ENCODE measurements at regions not wholly inside any gene's neighbourhood (a gene's known extent, or its start where the extent isn't known, plus 50 kb on each side); places are given as distances from the start of the nearest gene placed in this dataset.

DNA sequence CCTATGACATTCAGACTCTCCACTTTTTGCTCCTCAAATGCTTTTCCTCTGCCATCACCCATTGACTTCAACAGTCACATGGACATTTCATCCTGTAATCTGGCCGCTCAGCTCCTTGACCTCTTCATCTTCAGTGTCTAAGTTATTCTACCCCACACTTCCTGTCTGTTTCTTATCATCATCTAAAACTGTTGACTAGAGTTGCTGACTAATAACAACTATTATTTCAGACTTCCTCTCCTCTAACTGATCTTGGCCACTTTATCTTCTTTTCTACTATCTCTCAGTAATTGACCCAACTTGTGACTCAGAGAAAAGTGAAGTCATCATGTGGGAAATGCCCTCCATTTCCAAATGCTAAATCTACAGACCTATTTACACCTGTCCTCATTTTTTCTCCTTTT lies 254.7 kb upstream of the TRPC7 start (continued):
- TF ChIP-seq ZNF398 (tag by site-specific recombination; IDR thresholded peaks at IDR 0.05) = peak; percentile 56
- TF ChIP-seq ZNF660 (tag by site-specific recombination; IDR thresholded peaks at IDR 0.05) = peak; percentile 54; the same call in 1 of the 2 replicates
- no peak for TF ChIP-seq ZNF292 (tag by site-specific recombination; IDR thresholded peaks at IDR 0.05; ENCODE audit: borderline replicate concordance, low read depth)
- TF ChIP-seq, protein P1, sequence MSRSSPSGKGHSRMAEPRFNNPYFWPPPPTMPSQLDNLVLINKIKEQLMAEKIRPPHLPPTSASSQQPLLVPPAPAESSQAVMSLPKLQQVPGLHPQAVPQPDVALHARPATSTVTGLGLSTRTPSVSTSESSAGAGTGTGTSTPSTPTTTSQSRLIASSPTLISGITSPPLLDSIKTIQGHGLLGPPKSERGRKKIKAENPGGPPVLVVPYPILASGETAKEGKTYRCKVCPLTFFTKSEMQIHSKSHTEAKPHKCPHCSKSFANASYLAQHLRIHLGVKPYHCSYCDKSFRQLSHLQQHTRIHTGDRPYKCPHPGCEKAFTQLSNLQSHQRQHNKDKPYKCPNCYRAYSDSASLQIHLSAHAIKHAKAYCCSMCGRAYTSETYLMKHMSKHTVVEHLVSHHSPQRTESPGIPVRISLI (tag by site-specific recombination; IDR thresholded peaks at IDR 0.05) = peak; percentile 40; the same call in 1 of the 2 replicates
- no peak for TF ChIP-seq ZNF555 (tag by site-specific recombination; conservative IDR thresholded peaks at IDR 0.05)
- 0 out of 2 replicates have a peak, but pooled peaks have one; percentile 42 for TF ChIP-seq ZNF558 (tag by site-specific recombination; IDR thresholded peaks at IDR 0.05)
- TF ChIP-seq ZNF324 (tag by site-specific recombination; IDR thresholded peaks at IDR 0.05) = no peak
- no peak for TF ChIP-seq YY2 (tag by site-specific recombination; IDR thresholded peaks at IDR 0.05)
- TF ChIP-seq, protein P2, sequence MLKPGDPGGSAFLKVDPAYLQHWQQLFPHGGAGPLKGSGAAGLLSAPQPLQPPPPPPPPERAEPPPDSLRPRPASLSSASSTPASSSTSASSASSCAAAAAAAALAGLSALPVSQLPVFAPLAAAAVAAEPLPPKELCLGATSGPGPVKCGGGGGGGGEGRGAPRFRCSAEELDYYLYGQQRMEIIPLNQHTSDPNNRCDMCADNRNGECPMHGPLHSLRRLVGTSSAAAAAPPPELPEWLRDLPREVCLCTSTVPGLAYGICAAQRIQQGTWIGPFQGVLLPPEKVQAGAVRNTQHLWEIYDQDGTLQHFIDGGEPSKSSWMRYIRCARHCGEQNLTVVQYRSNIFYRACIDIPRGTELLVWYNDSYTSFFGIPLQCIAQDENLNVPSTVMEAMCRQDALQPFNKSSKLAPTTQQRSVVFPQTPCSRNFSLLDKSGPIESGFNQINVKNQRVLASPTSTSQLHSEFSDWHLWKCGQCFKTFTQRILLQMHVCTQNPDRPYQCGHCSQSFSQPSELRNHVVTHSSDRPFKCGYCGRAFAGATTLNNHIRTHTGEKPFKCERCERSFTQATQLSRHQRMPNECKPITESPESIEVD (tag by site-specific recombination; IDR thresholded peaks at IDR 0.05) = peak; percentile 35; the same call in 1 of the 2 replicates
- TF ChIP-seq, protein P3, sequence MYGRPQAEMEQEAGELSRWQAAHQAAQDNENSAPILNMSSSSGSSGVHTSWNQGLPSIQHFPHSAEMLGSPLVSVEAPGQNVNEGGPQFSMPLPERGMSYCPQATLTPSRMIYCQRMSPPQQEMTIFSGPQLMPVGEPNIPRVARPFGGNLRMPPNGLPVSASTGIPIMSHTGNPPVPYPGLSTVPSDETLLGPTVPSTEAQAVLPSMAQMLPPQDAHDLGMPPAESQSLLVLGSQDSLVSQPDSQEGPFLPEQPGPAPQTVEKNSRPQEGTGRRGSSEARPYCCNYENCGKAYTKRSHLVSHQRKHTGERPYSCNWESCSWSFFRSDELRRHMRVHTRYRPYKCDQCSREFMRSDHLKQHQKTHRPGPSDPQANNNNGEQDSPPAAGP (tag by site-specific recombination; IDR thresholded peaks at IDR 0.05) = no peak
- no peak for TF ChIP-seq ZNF433 (tag by site-specific recombination; IDR thresholded peaks at IDR 0.05; ENCODE audit: low read depth)
- no peak for TF ChIP-seq ZBTB20 (tag by site-specific recombination; IDR thresholded peaks at IDR 0.05)
- TF ChIP-seq YY1 (tag by site-specific recombination; IDR thresholded peaks at IDR 0.05) = no peak
- TF ChIP-seq ZNF10 (tag by site-specific recombination; IDR thresholded peaks at IDR 0.05) = no peak; the same call in 1 of the 2 replicates
- TF ChIP-seq PATZ1 (tag by site-specific recombination; IDR thresholded peaks at IDR 0.05) = no peak
- TF ChIP-seq, protein P4, sequence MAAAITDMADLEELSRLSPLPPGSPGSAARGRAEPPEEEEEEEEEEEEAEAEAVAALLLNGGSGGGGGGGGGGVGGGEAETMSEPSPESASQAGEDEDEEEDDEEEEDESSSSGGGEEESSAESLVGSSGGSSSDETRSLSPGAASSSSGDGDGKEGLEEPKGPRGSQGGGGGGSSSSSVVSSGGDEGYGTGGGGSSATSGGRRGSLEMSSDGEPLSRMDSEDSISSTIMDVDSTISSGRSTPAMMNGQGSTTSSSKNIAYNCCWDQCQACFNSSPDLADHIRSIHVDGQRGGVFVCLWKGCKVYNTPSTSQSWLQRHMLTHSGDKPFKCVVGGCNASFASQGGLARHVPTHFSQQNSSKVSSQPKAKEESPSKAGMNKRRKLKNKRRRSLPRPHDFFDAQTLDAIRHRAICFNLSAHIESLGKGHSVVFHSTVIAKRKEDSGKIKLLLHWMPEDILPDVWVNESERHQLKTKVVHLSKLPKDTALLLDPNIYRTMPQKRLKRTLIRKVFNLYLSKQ (tag by site-specific recombination; IDR thresholded peaks at IDR 0.05; ENCODE audit: borderline replicate concordance) = no peak
- peak; percentile 19; the same call in 1 of the 2 replicates for TF ChIP-seq TRIM28 (IDR thresholded peaks at IDR 0.05; ENCODE audit: borderline replicate concordance, low read length)
- no peak for TF ChIP-seq ZNF544 (tag by site-specific recombination; IDR thresholded peaks at IDR 0.05)
- TF ChIP-seq ZBTB21 (tag by site-specific recombination; IDR thresholded peaks at IDR 0.05) = peak; percentile 70
- TF ChIP-seq MEIS1 (CRISPR knock-in tag; IDR thresholded peaks at IDR 0.05; ENCODE audit: borderline replicate concordance) = no peak
- TF ChIP-seq ZNF792 (tag by site-specific recombination; IDR thresholded peaks at IDR 0.05) = no peak
- no peak for TF ChIP-seq ZSCAN23 (tag by site-specific recombination; IDR thresholded peaks at IDR 0.05)
- peak; percentile 25 for TF ChIP-seq ZNF518A (tag by site-specific recombination; conservative IDR thresholded peaks at IDR 0.05; ENCODE audit: low read depth)
- TF ChIP-seq ZNF571 (tag by site-specific recombination; IDR thresholded peaks at IDR 0.05) = no peak

All from HEK293 (cell line).